Adrenal gland (tissue), 9 donors: ENCODE measurements at regions not wholly inside any gene's neighbourhood (a gene's known extent, or its start where the extent isn't known, plus 50 kb on each side); places are given as distances from the start of the nearest gene placed in this dataset.

Experiments used
- DNase-seq, 7 donors: peaks; one replicate each; pipeline ENCODE4 v3.0.0-alpha.2; 2019 to 2020
- H3K27ac ChIP-seq, 5 donors: fragments of 200-600 bp; sonication (generic) in 4 of 5; 1 replicate in 3 of 5; 2 replicates in 2 of 5; pipeline versions ENCODE4 v1.5.1 to v1.8.0; 2016 to 2020; ENCODE audit warnings: mild to moderate bottlenecking in 1 of 5
- H3K27me3 ChIP-seq: fragments of 200-600 bp; 2 replicates; pipeline ENCODE4 v1.8.0; 2021
- H3K36me3 ChIP-seq, 2 donors: fragments of 200-600 bp; replicated peaks in 1 of 2; 1 replicate in 1 of 2; 2 replicates in 1 of 2; pipeline versions ENCODE4 v1.5.1 to v1.8.0; 2018 to 2022
- H3K4me1 ChIP-seq, 2 donors: fragments of 200-600 bp; replicated peaks in 1 of 2; 1 replicate in 1 of 2; 2 replicates in 1 of 2; pipeline versions ENCODE4 v1.5.1 to v1.8.0; 2018 to 2021
- H3K4me3 ChIP-seq, 4 donors: fragments of 200-600 bp; sonication (generic) in 3 of 4; one replicate each; pipeline ENCODE4 v1.5.1; 2016 to 2018
- H3K9me3 ChIP-seq, 3 donors: fragments of 200-600 bp; sonication (generic) in 1 of 3; replicated peaks in 1 of 3; 1 replicate in 2 of 3; 2 replicates in 1 of 3; pipeline versions ENCODE4 v1.5.1 to v1.8.0; 2016 to 2021
- POLR2A ChIP-seq, 2 donors: fragments of 450-650 bp; IDR thresholded peaks; one replicate each; pipeline ENCODE4 v1.6.1; 2017; ENCODE audit warnings: antibody characterized with exemption in 2 of 2, mild to moderate bottlenecking in 2 of 2, moderate library complexity in 1 of 2
- WGBS, 4 donors: extraction: QIAGEN DNeasy Blood & Tissue Kit in 2 of 4; methylation state at CpG; one replicate each; pipeline versions ENCODE4 v1.1.5 to v1.1.7; 2013 to 2017; 5-methylcytosine and 5-hydroxymethylcytosine counted together
- intact Hi-C, 2 donors: fragments of 100-400 bp; cut with DNase I; formaldehyde crosslinking; loops; one replicate each; pipeline versions ENCODE4 v1.14.1 to v1.15.0; 2022 to 2023
- TF ChIP-seq, protein P1 (sequence below), 6 experiments: fragments of 450-650 bp in 4 of 6; fragments of 200-600 bp in 2 of 6; sonication (generic) in 1 of 6; IDR thresholded peaks; 1 replicate in 5 of 6; 2 replicates in 1 of 6; pipeline versions ENCODE4 v1.5.1 to v1.8.0; 2016 to 2021; ENCODE audit warnings: antibody characterized with exemption in 6 of 6, mild to moderate bottlenecking in 2 of 6, moderate library complexity in 1 of 6
- donor health status: healthy with polysubstance abuse.
- donor health status: Bipolar disorder and iron deficiency.
- donor health status: DM: yes; HTN: yes; CAD: no.
- donor health status: DM: no; HTN: no; CAD: no.
- donor health status: DM: no; HTN: no; CAD: no.

DNA sequence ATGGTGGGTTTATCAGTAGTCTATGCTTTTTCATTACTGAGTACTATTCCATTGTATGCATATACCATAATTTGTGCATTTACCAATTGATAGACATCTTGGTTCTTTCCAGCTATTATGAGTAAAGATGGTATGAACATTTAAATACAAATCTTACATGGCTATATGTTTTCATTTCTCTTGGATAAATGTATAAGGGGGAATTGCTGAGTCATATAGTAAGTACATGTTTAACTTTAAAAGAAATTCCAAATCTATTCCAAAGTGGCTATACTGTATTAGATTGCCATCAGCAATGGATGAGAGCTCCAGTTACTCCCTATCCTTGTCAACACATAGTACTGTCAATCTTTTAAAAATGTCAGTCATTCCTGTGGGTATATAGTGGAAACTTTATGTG lies 243.9 kb downstream of the CDCA7 start:
- no peak for DNase-seq

DNA sequence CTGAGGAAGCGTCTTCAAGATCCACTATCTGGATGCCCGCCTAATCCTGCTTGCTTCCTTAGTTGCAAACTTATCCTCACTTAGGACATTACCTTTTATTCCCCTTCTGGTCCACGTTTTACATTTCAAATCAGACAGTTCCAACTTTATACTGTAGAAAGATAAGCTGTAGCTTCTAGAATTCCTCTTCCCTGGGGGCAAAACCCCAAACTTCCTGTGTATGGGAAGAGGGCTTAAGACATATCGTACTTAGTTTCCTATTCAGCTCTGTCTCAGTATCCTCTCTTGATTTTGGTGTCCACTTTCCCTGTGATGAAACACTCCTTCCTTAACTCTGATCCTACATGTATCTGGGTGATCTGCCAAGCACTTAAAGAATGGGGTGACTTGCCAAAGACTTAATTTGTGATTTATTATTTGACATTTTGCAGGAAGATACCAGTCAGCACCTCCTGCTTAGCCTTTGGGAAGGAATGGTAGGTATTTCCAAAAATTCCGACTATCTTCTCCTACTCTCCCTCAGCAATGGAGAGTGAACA lies 245.2 kb downstream of the CDCA7 start:
- no peak for TF ChIP-seq POLR2A (IDR thresholded peaks at IDR 0.05)
- TF ChIP-seq, protein P1, sequence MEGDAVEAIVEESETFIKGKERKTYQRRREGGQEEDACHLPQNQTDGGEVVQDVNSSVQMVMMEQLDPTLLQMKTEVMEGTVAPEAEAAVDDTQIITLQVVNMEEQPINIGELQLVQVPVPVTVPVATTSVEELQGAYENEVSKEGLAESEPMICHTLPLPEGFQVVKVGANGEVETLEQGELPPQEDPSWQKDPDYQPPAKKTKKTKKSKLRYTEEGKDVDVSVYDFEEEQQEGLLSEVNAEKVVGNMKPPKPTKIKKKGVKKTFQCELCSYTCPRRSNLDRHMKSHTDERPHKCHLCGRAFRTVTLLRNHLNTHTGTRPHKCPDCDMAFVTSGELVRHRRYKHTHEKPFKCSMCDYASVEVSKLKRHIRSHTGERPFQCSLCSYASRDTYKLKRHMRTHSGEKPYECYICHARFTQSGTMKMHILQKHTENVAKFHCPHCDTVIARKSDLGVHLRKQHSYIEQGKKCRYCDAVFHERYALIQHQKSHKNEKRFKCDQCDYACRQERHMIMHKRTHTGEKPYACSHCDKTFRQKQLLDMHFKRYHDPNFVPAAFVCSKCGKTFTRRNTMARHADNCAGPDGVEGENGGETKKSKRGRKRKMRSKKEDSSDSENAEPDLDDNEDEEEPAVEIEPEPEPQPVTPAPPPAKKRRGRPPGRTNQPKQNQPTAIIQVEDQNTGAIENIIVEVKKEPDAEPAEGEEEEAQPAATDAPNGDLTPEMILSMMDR (IDR thresholded peaks at IDR 0.05): no peak
- 64 to 78% (median 72%) methylated on average over 5 of the region's 5 CpGs for WGBS, 4 donors
- Histone ChIP-seq H3K9me3 (no peaks in the 10 kb centered on the region), H3K4me1 (no peaks in the 10 kb centered on the region), H3K36me3 (no peaks in the 10 kb centered on the region), H3K27ac (no peak overlapping the region), H3K27me3 (no peaks in the 10 kb centered on the region), H3K4me3 (no peak overlapping the region)
- intact Hi-C loops: no loop called here
- DNase-seq: no peak

More for the DNA sequence above, 243.9 kb downstream of the CDCA7 start:
- no peaks in the 10 kb centered on the region for H3K27me3 ChIP-seq
- no peaks in the 10 kb centered on the region for H3K9me3 ChIP-seq
- H3K4me3 ChIP-seq: no peak overlapping the region
- no peak overlapping the region for H3K27ac ChIP-seq
- H3K36me3 ChIP-seq: no peaks in the 10 kb centered on the region
- TF ChIP-seq, protein P1 (IDR thresholded peaks at IDR 0.05): no peak
- TF ChIP-seq POLR2A (IDR thresholded peaks at IDR 0.05): no peak
- intact Hi-C loops: no loop called here
- no peaks in the 10 kb centered on the region for H3K4me1 ChIP-seq

DNA sequence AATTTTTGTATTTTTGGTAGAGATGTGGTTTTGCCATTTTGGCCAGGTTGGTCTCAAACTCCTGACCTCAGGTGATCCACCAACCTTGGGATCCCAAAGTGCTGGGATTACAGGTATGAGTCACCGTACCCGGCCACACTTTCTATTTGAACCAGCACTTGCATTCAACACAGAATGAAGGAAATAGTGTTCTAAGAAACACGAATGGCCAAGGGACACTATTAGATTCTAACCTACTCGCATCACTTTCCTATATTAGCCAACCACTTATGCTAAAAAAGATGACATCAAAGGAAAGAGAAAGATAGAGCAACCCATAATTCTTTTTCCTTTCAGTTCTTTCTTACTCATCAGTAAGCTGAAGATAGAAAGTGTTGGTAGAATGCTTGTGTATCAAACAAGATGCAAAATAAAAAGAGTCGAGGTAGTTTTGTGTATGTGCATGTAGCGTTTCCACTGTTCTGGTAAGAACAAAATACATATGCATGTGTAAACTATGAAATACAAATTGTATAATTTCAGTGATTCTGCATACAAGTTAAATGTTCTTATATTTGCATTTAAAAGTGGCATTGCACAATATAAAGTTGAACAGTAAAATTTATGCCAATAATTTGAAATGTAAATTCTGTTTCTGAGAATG lies 247.6 kb downstream of the CDCA7 start:
- Histone ChIP-seq H3K4me1 (no peaks in the 10 kb centered on the region), H3K36me3 (no peaks in the 10 kb centered on the region), H3K9me3 (no peaks in the 10 kb centered on the region), H3K4me3 (no peak overlapping the region), H3K27me3 (no peaks in the 10 kb centered on the region), H3K27ac (no peak overlapping the region)
- no peak for DNase-seq
- 83 to 91% (median 87%) methylated on average over 6 of the region's 6 CpGs for WGBS, 4 donors
- intact Hi-C loops: no loop called here
- TF ChIP-seq, protein P1 (IDR thresholded peaks at IDR 0.05): no peak
- no peak for TF ChIP-seq POLR2A (IDR thresholded peaks at IDR 0.05)

DNA sequence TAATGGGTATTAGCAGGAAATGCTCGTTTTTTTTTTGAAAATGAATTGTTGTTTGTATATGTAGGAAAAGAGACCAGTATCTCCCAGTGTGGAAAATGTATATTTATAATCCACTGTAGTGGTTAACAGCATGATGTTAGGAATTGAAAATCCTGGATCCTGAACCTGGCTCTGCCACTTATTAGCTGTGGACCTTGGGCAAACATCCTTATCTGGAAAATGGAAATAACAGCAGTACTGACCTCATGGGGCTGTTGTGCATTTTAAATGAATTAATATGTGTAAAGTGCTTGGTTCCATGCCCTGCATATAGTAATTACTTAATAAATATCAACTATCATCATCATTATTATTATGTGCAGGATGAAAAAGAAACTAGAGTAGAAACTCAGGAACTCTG lies 251.3 kb downstream of the CDCA7 start:
- no peak for TF ChIP-seq POLR2A (IDR thresholded peaks at IDR 0.05)
- TF ChIP-seq, protein P1 (IDR thresholded peaks at IDR 0.05): no peak
- Histone ChIP-seq H3K27me3 (peaks cover 5% of the 10 kb centered on the region), H3K4me1 (no peaks in the 10 kb centered on the region), H3K9me3 (no peaks in the 10 kb centered on the region), H3K27ac (no peak overlapping the region), H3K36me3 (no peaks in the 10 kb centered on the region), H3K4me3 (no peak overlapping the region)
- no peak for DNase-seq
- intact Hi-C loops: no loop called here
- WGBS, 4 donors: 0 to 37% (median 0%) methylated on average over 1 of the region's 1 CpG
